Activated CD8-positive, alpha-beta memory T cell treated with anti-CD3 and anti-CD28 coated beads for 36 hours (primary cell): ENCODE measurements at regions not wholly inside any gene's neighbourhood (a gene's known extent, or its start where the extent isn't known, plus 50 kb on each side); places are given as distances from the start of the nearest gene placed in this dataset.
"Not testable (repeated sequence)": the region's sequence is repeated elsewhere in the genome, so short reads cannot be mapped to it uniquely, and the experiment has no call there.

ENCODE experiments used
- CTCF ChIA-PET: fragments of 350-600 bp; sonication (Branson Sonifier 250); formaldehyde crosslinking; loops from one replicate; lab custom pipeline; 2021; ENCODE audit warnings: antibody characterized with exemption; lab: Charles Lee
- POLR2A ChIA-PET: fragments of 350-600 bp; sonication (Branson Sonifier 250); formaldehyde crosslinking; loops from one replicate; lab custom pipeline; 2021; ENCODE audit warnings: antibody characterized with exemption; lab: Charles Lee

- ChIA-PET POLR2A (no interaction called here), CTCF (interaction anchor here (0.6 kb wide), 1 partner anchor 437 kb away, joined by 6 read pairs; no protein-coding TSS in a partner anchor)
Measured at GRCh38 chr3:13231781-13232666, 158.8 kb upstream of the IQSEC1 start.

GRCh38 chr3:13229273-13229949 is 156.2 kb upstream of the IQSEC1 start:
- ChIA-PET POLR2A (no interaction called here), CTCF (interaction anchor here (0.5 to 1.0 kb wide), 2 partner anchors 53 to 84 kb away, joined by 3 read pairs; no protein-coding TSS in a partner anchor)

- ChIA-PET CTCF (no interaction called here), POLR2A (no interaction called here)
Measured at GRCh38 chr3:13228584-13228983, 155.4 kb upstream of the IQSEC1 start.

- CTCF ChIA-PET, POLR2A ChIA-PET: not testable (repeated sequence)
Measured at GRCh38 chr3:13228169-13228568, 154.9 kb upstream of the IQSEC1 start.

GRCh38 chr3:13227315-13228165 is 154.3 kb upstream of the IQSEC1 start:
- POLR2A ChIA-PET: no interaction called here
- CTCF ChIA-PET: interaction anchor here (0.6 to 0.7 kb wide), 2 partner anchors 214 to 442 kb away, joined by 3 read pairs; no protein-coding TSS in a partner anchor

- CTCF ChIA-PET: no interaction called here
- POLR2A ChIA-PET: no interaction called here
Measured at GRCh38 chr3:13224967-13225366, 151.7 kb upstream of the IQSEC1 start.

GRCh38 chr3:13223574-13224237 is 150.5 kb upstream of the IQSEC1 start:
- ChIA-PET CTCF (interaction anchor here (0.6 kb wide), 2 partner anchors 129 to 1173 kb away, joined by 3 to 5 read pairs; no protein-coding TSS in a partner anchor), POLR2A (no interaction called here)

GRCh38 chr3:13222891-13223573 is 149.8 kb upstream of the IQSEC1 start:
- POLR2A ChIA-PET: no interaction called here
- CTCF ChIA-PET: no interaction called here

- POLR2A ChIA-PET: no interaction called here
- CTCF ChIA-PET: no interaction called here
Measured at GRCh38 chr3:13222131-13222530, 148.9 kb upstream of the IQSEC1 start.

GRCh38 chr3:13221491-13222061 is 148.3 kb upstream of the IQSEC1 start:
- CTCF ChIA-PET: no interaction called here

GRCh38 chr3:13220991-13221390 is 147.8 kb upstream of the IQSEC1 start:
- ChIA-PET CTCF (no interaction called here), POLR2A (no interaction called here)

More at GRCh38 chr3:13221491-13222061, 148.3 kb upstream of the IQSEC1 start:
- POLR2A ChIA-PET: no interaction called here

- POLR2A ChIA-PET: no interaction called here
- CTCF ChIA-PET: no interaction called here
Measured at GRCh38 chr3:13219902-13220296, 146.7 kb upstream of the IQSEC1 start.

- ChIA-PET CTCF (interaction anchor here (0.5 kb wide), 1 partner anchor 216 kb away, joined by 3 read pairs; no protein-coding TSS in a partner anchor), POLR2A (no interaction called here)
Measured at GRCh38 chr3:13219077-13219901, 146.1 kb upstream of the IQSEC1 start.

GRCh38 chr3:13218541-13218908 is 145.3 kb upstream of the IQSEC1 start:
- POLR2A ChIA-PET: no interaction called here
- CTCF ChIA-PET: no interaction called here

GRCh38 chr3:13217736-13218540 is 144.7 kb upstream of the IQSEC1 start:
- CTCF ChIA-PET: no interaction called here
- POLR2A ChIA-PET: no interaction called here

GRCh38 chr3:13217253-13217652 is 144.0 kb upstream of the IQSEC1 start:
- POLR2A ChIA-PET: no interaction called here

More at GRCh38 chr3:13217253-13217652, 144.0 kb upstream of the IQSEC1 start:
- CTCF ChIA-PET: no interaction called here
